Putamen (tissue), 1 donor: ENCODE measurements at regions not wholly inside any gene's neighbourhood (a gene's known extent, or its start where the extent isn't known, plus 50 kb on each side); places are given as distances from the start of the nearest gene placed in this dataset.

Experiments used
- DNase-seq: peaks from one replicate; pipeline ENCODE4 v3.0.0-alpha.2; 2016; ENCODE audit warnings: low spot score

DNA sequence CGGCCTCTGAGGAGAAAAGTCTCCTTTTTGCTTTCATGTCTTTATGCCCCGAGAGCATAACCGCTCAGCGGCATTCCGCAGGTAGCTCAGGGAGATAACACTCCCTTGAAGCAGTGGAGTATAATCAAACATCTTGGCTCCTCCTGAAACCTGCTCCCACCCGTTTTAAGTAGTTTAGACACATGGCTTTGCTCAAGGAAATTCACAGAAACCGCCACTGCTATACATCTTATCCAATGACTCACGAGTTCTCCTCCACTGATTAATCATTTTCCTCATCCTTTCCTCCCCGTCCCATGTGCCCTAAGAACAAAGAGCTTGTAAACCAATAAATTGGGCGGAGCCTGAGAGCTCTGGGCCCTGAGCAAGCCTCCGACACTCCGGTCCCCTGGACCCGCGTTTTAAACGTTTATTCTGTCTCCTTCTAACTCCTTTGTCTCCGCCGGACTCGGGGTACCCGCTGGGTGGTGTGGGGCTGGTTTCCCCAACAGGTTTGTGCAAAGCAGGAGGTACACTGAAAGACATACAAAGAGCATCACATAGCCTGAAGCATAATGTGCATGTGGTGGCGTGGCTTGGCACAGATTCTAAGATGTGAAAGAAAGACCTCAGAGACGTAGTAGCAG is 401.2 kb downstream of the TLL1 start:
- no peak for DNase-seq

DNA sequence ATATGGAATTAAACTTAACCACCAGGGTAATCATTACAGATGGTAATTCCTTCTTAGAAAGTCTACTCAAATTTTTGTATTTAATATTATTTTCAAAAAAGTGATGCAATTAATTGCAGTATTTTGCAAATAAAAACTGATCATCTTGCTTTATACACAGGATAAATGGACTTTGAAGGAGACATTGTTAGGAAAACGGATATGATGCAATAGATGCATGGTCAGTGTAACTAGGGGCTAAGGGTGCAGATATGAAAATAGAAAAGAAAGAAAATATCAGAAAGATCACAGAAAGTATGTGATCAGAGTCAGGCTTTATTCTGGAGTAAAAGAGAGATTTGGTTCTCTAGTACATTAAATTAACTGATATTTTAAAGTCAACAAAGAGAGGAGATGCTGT is 401.7 kb downstream of the TLL1 start:
- DNase-seq, result no peak

DNA sequence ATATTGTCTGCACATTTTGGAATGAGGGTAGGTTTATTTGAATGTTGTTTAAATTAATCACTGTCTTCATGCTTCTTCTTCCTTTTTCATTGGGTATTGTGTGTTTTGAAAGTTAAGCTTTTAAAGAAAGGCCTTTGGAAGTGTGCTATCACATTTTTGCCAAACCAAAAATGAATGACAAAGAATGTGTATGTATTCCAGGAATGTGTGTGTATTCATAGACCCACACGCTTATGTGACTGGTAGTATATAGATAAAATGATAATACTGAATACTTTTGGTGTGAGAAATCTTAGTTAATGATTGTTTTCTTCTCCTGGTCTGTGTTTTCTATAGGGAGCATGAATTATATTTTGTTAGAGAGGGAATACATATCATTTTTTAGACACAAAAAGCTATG is 404.4 kb downstream of the TLL1 start:
- DNase-seq, result no peak

DNA sequence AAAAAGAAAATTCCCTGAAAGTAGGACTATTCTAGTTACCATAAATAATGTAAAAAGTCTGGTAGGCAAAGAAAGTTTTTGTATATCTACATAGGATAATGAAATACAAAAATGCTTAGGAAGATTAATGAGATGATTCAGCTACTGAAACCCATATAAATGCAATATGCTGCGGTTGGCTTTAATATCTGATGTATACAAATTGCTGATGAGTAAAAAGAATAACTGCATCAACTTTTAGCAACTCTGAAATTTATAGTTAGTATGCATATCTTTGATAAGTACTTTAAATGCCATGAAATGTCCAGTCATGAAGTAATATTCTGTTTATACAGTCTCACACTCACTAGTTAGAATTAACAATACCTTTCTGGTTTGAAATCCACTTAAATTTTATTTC is 404.8 kb downstream of the TLL1 start:
- no peak for DNase-seq

DNA sequence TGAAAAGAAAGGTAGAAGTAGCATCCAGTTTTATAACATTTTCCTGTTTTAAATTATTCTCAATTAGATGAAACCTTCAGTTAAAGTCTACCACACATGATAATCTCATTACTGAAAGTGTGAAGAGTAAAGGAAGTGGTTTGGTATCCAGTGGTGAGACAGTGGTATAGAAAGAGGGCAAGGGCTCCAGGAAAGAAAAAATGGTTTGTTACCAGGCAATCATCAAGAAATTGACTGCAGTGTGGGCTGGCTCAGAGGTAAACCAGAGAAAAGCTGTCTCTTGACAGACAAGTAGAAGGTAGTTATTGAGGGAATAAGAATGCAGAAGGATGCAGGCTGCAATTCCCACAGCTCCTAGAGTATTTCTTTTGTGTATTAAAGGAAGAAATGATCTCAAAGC is 406.2 kb downstream of the TLL1 start:
- no peak for DNase-seq

DNA sequence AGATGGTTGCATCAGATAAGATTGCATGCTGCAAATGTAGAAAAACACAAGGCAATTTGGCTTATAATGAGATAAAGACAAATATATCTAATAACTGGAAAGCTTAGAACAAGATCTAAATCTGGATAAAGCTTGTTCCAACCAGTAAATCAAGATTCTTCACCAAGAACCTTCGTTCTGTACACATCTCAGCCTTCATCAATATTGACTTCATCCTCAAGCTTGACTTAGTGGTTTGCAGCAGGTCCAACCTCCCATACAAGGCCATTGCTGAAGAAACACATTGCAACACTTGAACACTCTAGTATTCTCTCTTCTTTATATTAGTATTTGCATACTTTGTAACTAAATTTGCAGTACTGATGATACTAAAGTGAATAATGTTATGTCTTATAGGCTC is 407.6 kb downstream of the TLL1 start:
- no peak for DNase-seq

DNA sequence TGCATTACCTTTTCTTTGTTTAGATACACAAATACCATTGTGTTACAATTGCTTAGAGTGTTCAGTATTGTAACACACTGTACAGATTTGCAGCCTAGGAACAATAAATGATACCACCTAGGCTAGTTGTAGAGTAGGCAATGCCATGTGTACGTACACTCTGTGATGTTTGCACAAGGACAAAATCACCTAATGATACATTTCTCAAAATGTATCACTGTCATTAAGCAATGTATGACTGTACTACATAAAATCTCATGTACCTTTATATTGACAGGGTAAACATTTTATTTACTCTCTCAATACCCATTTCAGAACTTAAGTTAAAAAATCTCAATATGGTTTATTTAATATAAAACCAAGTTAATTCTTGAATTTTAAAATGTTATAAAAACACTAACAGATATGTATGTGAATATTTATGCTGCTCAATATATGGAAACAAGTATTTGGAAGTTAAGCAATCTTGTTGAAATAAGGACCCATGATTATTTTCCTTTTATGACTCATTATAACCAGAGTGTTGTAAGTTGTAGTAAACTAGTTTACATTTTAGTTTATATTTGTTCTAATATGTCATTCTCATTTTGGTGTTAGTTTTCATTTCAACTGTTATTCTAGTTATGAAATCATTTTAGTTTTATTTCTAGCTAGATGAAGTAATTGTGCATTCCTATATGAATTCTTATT is 409.2 kb downstream of the TLL1 start:
- DNase-seq, result no peak

DNA sequence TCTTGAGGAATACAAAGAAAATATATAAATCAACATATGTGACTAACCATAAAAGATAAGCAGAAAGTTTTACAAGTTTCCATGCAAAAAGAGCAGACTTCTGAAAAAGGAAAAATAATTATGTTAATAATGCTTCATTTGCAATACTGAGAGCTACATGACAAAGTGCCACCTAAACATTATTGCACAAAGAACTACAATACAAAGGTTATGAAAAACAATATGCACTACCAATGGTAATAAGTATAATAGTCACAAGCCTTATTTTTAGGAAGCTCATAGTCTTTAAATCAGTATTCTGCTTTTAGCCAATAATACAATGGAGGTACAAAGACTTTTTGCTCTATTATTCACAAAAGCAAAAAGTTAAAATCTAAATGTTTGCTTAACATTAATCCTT is 411.2 kb downstream of the TLL1 start:
- DNase-seq, result no peak

DNA sequence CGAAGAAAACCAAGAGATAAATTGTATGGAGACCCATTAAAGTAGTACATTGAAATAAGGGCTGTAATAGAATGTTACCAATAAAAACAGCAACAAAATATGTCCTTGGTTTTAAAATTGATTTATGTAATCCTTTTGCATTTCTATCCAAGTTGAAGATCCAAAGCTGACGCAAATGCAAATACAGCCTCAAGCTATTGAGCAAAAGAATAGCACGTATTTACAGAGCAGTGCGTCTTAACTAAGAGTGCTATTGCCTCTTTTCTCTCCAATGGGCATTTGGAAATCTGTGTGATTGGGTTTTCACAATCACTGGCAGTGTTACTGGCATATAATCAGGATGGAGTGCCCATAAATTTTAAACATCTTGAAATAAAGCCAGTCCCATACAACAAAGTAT is 417.4 kb downstream of the TLL1 start:
- no peak for DNase-seq

DNA sequence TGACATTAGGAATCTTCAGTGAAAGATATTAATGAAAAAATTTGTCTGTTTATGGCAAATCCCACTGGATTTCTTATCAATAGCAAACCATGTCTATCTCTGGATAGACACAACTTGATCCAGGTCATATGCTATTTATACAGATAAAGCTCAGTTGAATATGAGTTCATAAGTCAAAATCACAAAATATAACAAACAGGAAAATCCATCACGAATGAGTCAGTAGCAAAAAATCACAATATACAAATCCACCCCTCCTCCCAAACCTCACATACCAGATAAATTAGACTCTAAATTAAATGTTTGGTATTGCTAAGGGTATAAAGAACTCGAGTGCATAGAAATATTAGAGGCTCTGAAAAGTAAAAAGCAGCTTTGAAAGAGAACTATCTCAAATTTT is 420.5 kb downstream of the TLL1 start:
- DNase-seq, result no peak

DNA sequence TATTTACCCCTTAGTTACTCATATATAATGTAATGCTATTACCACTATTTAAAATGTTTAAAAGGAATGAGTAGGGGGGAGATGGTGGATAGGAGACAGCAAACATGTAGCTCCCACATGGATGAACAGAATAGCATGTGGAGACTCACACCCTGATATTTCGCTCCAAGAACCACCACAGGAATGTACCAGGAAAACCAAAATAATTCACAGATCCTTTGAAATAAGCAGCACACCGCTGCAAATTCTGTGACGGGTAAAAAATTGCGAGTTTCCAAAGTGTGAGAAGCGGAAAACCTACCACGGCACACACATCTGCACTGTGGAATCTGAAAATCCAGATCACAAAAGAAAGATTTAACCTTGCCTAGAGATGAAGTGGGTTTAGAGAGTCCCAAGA is 428.2 kb downstream of the TLL1 start:
- no peak for DNase-seq

DNA sequence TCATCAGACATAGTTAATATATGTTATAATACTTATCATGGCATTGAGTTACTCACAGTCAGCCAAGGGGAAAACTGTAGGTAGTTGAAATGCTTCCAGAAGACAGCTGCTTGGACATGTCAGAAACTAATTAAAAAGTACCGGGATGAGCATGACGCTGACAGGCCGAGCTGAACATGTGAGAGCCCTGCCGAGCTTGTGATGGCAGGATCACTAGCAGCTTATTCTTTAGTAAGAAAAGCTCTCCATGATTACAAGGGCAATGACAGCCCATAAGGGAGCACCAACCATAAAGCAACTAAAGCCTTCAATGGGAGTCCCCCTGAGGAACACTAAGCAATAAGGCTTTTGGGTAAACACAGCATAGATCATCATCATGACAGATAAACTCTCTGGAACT is 435.6 kb downstream of the TLL1 start:
- no peak for DNase-seq

DNA sequence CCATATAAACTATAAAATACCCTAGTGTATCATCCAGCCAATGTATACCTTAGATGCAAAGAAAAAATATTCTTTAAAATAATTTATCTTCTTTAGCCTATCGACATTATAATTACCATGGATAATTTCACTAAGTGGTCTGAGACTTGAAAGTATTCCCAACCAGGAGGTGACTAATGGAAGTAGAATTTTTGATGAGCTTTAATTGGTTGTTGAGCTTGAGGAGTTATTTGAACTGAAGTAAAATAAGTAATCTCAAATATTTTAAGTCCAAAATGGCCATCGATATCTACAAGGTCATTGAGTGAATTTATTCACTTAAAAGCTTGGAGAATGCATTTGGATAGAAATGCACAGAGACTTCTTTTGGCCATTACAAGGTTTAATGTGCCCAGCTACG is 436.2 kb downstream of the TLL1 start:
- DNase-seq, result no peak

DNA sequence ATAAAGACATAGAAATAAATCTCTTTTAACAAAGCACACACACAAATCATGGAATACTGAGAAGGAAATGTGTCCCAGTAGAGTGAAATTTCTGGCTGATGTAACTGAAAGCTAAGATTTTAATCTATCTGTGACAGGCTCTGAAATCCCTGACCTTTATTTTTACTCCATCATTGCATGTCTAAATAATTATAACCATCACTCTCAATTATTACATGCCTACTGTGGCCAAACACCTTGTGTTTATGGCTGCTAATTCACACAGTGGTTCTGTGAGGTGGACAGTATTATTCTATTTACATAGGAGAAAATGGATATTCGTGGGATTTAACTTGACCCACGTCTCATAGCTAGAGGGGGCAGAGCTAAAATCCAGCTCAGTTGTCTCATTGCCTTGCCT is 438.1 kb downstream of the TLL1 start:
- no peak for DNase-seq

DNA sequence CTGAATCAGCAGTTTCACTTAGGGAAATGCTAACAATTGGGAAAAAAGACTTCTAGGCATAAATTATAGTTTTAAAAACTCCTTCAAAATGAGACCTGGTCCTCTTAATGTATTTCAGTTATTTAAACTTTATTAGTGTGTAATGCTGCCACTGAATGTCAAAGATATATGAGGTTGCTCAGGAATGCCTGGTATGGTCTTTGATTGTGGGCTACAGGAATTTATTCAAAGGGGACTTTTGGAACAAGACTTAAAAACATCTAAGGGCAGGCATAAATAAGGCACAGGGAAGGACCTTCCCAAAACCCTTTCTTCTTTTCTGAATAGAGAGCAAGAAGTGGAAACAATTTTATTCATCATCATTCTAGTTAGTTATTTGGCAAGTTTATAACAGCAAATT is 439.1 kb downstream of the TLL1 start:
- no peak for DNase-seq

DNA sequence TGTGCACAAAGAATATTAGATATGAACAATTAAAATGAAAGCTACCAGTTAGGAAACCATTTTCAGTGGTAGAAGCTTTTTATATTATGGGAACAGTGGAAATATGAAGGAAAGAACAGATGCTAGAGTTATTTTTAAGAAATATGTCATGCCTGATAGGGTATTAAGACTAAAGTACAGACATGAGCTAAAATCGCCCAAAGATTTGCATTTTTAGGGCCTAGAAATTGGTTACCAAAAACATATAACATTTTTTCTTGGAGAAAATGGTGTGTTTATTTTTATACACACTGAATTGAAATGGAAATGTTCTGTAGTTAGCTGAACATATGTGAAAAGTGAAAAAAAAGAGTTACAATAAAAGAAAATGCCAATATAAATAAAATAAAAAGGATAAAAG is 441.9 kb downstream of the TLL1 start:
- DNase-seq, result no peak

DNA sequence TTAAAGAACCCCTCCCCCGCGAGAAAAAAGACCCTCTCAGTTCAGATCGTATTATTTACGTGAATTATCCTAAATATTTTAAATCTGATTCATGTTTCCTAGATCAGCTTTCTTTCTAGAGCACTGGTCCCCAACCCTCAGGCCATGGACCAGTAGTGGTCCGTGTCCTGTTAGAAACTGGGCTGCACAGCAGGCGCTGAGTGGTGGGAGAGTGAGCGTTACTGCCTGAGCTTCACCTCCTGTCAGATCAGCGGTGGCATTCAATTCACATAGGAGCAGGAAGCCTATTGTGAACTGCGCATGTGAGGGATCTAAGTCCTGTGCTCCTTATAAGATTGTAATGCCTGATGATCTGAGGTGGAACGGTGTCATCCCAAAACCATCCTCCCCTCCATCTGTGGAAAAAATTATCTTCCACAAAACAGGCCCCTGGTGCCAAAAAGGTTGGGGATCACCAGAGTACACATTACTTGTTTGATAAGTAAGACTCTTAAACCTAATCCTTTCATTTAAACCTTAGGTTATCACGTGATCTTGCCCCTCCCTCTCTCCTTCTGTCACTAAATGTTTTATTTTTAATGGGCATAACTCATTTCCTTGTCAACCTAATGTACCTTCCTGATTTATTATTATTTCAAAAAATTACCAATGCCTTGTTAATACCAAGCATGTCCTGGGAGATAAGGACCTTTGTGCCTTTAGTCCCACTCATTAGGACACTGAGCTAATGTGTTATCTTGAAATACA is 442.9 kb downstream of the TLL1 start:
- DNase-seq, result no peak

DNA sequence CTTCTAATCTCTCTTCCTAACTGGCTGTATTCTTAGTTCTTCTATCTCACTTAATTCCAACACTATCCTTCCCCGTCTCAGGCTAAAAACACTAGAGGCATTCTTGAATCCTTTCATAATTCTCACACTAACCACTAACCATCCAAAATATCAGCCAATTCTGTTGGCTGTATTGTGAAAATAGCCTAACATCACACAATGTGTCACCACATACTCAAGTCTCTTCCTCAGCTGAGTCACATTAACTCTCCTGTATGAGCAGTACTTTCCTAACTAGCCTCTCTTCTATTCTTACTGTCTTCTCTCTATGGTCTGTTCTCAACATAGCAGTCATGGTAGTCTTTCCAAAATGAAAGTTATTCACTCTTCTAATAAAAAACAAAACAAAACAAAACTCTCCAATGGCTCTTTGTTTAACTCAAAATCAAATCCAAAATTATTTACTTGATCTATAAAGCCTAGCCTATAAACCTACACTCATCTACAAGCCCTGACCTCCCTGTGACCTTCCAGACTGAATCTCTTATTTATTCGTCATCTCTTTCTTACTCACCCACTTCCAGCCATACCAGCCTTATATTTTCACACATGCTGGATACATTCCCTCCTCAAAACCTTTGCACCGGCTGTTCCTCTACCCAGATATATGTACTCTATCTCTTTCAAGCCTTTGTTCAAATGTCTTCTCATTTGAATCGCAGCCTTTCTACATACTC is 445.9 kb downstream of the TLL1 start:
- no peak for DNase-seq

DNA sequence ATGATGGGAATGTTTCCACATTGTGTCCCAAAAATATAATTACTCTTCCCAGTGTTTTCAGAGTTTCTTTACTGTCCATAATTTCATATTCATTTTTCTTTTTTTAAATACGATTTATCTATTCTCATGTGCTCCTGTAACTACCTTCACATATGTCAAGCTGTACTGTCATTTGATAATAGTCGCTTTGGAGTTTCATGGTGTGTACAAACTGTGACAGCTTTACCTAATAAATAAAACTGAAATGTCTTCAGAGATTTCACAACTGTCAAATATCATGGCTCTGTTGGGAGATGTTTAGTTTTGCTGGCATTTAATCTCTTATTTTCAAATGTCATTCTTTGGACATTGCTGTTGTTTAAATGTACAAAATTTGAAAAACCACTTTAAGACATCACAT is 450.2 kb downstream of the TLL1 start:
- DNase-seq, result no peak

DNA sequence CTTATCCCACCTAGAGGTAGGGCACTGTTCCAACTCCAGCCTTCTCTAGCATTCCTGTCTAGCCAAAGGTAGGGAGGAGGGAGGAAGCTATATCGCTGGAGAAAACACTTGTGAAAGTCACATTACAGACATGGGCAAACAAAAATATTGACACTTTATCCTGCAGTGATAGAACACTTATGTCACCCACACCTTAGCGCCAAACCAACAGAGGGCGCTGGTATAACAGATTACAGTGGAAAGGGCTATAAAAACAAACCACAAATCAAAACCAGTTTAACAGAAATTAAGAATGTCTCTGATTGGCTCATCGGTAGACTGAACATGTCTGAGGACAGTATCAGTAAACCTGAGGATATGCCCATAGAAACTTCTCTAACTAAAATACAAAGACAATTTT is 451.3 kb downstream of the TLL1 start:
- DNase-seq, result no peak

DNA sequence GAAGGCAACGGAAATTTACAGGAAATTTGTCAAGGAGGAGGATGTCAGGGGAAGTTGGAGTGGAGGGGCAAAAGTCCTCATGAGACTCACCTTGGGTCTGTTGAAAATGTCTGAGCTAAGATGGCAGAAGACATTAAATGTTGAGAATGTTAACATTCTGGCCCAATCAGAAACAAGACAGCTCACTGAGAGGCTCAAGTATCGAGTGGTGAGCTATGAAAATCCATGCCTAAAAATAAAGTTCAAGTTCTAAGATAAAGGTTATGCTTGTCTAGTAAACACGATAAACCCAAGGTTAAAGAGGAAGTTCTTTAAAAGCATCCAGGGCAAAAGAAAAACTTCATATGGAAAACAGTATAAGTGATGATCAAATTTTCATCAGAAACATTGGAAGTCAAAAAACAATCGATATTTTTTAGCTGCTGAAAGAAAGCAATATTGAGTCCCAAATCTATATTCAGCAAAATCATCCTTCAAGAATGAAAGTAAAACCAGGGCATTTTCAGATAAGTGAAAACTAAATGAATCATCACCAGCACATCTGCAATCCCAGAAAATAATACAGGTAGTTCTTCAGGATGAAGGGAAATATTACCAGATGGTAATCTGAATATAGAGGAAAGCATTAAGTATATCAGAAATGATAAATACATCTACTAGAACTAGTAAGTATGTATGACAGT is 462.4 kb downstream of the TLL1 start:
- no peak for DNase-seq

DNA sequence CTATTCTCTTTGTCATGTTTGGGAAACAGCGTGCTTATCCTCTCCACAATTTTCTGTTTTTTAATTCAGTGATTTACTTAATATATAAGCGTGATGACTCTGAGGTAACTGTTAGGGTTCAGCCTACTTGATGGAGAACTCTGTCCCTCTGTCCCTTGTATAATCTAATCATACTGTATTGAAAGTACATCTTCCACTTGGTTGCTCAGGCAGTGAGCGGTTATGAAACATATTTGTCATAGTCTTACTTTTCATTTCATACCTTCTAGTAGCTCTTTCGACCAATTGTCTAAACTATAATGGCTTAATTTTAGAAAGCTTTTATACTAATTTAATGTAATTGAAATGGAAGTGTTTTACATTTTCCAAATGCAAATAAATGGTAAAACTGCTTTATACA is 469.0 kb downstream of the TLL1 start:
- DNase-seq, result no peak
